Choroid plexus epithelial cell (primary cell): ENCODE measurements at regions not wholly inside any gene's neighbourhood (a gene's known extent, or its start where the extent isn't known, plus 50 kb on each side); places are given as distances from the start of the nearest gene placed in this dataset.

ENCODE experiments used
- DNase-seq: peaks from one replicate; pipeline ENCODE4 v3.0.0-alpha.2; 2010; ENCODE audit warnings: low read depth
- H3K4me3 ChIP-seq: 2 replicates; pipeline ENCODE4 v1.5.1; 2011; ENCODE audit warnings: low read depth, mild to moderate bottlenecking, control low read depth, low read length, moderate library complexity
- CTCF ChIP-seq: conservative IDR thresholded peaks from 2 replicates; pipeline ENCODE4 v1.5.1; 2011; ENCODE audit warnings: low read depth, mild to moderate bottlenecking, control low read depth, inconsistent platforms, low read length, moderate library complexity

- no peak for TF ChIP-seq CTCF
- no peak overlapping the region for H3K4me3 ChIP-seq
- no peak for DNase-seq
Measured at GRCh38 chr3:150213577-150213976, 194.5 kb upstream of the TSC22D2 start.

- TF ChIP-seq CTCF, result no peak
- DNase-seq, result peak; percentile 20
- H3K4me3 ChIP-seq, result no peak overlapping the region
Measured at GRCh38 chr3:150210461-150211110, 197.5 kb upstream of the TSC22D2 start.

GRCh38 chr3:150203273-150203672 lies 204.8 kb upstream of the TSC22D2 start:
- no peak for DNase-seq
- TF ChIP-seq CTCF, result no peak
- no peak overlapping the region for H3K4me3 ChIP-seq

DNA sequence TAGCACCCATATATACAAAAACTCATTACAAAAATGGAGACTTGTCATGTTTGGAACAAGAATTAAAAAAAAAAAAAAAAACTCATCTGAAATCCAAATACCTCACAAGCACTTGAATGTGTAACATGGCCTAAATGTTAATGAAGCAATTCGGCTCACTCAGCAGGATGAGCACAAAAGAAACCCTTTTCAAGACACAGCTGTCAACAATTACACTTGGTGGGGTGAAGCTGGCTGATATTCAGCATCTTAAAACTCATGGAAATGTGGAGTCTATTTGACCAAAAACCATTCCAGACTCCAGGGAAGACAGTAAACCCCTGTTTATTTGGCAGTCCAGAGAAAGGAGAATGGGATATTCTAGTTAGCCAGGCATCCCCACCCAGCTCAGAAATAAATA lies 205.4 kb upstream of the TSC22D2 start:
- no peak for DNase-seq
- no peak overlapping the region for H3K4me3 ChIP-seq
- no peak for TF ChIP-seq CTCF

DNA sequence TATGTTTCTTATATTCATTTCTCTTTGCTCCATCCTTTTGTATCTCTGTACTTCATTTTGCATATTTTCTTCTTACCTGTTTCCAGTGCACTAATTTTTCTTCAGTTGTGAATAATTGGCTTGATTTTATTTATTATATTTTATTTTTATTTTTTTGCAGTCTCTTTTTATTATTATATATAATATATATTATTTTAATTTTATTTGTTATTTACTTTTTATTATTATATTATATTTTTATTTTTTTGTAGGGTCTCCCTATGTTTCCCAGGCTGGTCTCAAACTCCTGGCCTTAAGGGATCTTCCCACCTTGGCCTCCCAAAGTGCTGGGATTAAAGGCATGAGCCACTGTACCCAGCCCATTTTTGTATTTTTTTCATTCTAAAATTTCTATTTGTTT lies 213.1 kb upstream of the TSC22D2 start:
- H3K4me3 ChIP-seq, result no peak overlapping the region
- no peak for DNase-seq
- TF ChIP-seq CTCF, result no peak

DNA sequence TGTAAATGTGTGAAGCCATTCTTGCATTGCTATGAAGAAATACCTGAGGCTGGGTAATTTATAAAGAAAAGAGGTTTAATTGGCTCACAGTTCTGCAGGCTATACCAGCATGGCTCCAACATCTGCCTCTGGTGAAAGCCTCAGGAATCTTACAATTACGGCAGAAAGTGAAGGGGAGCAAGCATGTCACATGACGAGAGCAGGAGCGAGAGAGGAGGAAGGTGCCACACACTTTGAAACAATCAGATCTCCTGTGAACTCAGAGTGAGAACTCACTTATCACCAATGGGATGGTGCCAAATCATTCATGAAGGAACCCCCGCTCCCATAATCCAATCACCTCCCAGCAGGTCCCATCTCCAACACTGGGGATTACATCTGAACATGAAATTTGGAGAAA lies 213.6 kb upstream of the TSC22D2 start:
- no peak for DNase-seq
- TF ChIP-seq CTCF, result no peak
- no peak overlapping the region for H3K4me3 ChIP-seq

DNA sequence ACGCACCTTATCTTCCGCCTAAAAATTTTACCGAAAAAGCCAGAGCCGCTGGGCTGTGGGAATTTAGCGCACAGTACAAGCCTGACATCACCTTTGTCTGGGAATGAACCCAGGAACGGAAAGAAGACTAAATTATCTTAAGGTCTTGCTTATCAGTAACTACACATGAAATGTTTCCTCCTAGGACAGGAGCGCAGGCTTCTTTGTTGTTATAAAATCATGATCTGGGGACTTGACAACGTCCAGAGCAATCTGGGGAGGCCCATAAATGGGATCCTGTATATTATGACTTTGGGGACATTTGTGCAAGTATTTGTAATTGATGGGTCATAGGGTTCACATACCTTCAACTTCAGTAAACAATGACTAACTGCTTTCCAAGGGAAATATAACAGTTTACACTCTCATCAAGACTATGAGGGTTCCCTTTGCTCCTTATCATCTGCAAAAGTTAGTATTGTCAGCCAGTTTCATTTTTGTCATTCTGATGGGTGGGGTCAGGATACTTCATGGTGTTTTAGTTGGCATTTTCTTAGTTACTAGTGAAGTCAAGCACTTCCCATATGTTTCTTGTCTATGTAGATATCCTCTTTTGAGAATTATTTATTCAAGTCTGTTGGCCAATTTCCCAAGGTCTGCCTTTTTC lies 213.9 kb upstream of the PFN2 start:
- peak overlapping the region; percentile 61 for H3K4me3 ChIP-seq
- peak; percentile 10 for DNase-seq
- TF ChIP-seq CTCF, result no peak
